ENCODE measurements at regions not wholly inside any gene's neighbourhood (a gene's known extent, or its start where the extent isn't known, plus 50 kb on each side); places are given as distances from the start of the nearest gene placed in this dataset.
"Not testable (repeated sequence)": the region's sequence is repeated elsewhere in the genome, so short reads cannot be mapped to it uniquely, and the experiment has no call there.

DNA sequence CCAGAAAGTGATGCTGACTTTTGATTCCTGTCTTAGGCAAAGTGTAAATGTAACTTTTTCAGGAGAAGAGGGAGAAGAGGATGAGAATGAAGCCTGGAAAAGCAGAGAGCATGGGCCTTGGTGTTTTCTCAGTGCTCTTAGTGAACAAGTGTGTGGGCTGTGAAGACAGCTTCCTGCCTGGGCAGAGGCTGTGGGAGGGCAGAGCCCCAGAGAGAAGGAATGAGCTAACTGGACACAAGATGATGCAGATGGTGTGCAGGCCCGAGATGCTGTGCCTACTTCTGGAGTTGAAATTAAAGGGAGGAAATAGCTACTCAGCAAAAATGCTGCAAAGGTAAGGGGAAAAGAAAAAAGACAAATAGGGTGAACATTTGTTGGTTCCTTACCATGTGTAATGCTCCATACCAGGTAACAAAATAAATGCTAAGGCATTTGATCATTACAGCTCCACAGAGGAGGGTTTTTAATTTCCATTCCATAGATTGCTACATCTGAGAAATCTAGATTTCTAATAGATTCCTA, 87.0 kb upstream of the CEP162 start:
- CTCF ChIA-PET: no interaction called here
- Mint-ChIP-seq H3K27ac (no peak overlapping the region), H3K27me3 (no peaks in the 10 kb centered on the region), H3K4me3 (no peak overlapping the region), H3K9me3 (no peaks in the 10 kb centered on the region), H3K4me1 (no peaks in the 10 kb centered on the region), H3K36me3 (ENCODE audit: low read depth) (no peaks in the 10 kb centered on the region)
- POLR2A ChIA-PET: no interaction called here
- DNase-seq: no peak

DNA sequence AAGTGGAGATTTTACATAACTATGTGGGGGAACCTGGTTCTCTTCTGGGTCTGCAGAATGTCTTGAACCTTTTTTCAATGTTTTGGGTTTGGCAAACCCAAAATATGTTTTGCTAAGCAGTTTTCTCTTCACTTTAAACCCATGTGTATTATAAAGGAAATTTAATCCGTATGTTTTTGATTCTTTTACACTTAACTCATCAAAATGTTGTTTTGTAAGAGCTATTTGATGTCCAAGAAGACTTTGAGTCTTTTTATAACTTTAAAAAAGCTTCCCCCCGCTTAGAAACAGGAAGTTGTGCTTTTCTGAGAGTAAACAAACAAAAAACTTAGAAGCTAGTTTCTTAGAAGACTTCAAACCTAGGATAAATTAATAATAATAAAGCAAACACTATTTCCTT, 81.9 kb upstream of the CEP162 start:
- Mint-ChIP-seq H3K9me3 (no peaks in the 10 kb centered on the region), H3K4me1 (no peaks in the 10 kb centered on the region), H3K4me3 (no peak overlapping the region), H3K36me3 (ENCODE audit: low read depth) (no peaks in the 10 kb centered on the region), H3K27me3 (peaks cover 1% of the 10 kb centered on the region), H3K27ac (no peak overlapping the region)
- POLR2A ChIA-PET: no interaction called here
- no peak for DNase-seq
- CTCF ChIA-PET: interaction anchor here (0.6 kb wide), 1 partner anchor 274 kb away, joined by 3 read pairs; no protein-coding TSS in a partner anchor

DNA sequence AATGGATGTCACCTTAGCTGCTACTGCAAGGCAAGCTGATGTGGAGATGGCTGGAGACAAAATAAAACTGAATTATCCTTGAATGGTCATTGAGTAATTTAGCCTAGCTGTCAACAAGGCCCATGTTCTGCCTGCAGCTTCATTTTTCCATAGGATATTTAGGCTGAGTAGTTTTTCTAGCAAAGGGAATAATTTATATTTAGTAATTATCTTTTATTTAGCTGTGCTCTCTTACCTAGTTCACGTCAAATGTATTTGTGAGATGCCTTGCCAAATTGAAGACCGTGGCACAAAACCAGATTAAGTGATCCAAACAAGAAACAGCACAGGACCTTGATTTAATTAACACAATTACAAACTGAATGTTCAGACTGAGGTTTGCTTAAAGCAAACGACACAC, 77.4 kb upstream of the CEP162 start:
- Mint-ChIP-seq H3K4me1 (no peaks in the 10 kb centered on the region), H3K27me3 (peaks cover 4% of the 10 kb centered on the region), H3K4me3 (no peak overlapping the region), H3K36me3 (ENCODE audit: low read depth) (no peaks in the 10 kb centered on the region), H3K9me3 (no peaks in the 10 kb centered on the region), H3K27ac (no peak overlapping the region)
- ChIA-PET CTCF (no interaction called here), POLR2A (no interaction called here)
- no peak for DNase-seq

DNA sequence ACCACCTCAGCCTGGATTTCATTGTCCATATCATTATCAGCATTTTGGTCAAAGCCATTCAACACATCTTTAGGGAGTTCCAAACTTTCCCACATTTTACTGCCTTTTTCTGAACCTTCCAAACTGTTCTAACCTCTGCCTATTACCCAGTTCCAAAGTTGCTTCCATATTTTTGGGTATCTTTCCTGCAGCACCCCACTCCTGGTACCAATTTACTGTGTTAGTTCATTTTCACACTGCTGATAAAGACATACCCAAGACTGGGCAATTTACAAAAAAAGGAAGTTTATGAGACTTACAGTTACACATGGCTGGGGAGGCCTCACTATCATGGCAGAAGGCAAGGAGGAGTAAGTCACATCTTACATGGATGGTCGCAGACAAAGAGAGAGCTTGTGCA, 63.6 kb upstream of the CEP162 start:
- H3K36me3 Mint-ChIP-seq (ENCODE audit: low read depth); H3K27me3 Mint-ChIP-seq; POLR2A ChIA-PET; CTCF ChIA-PET; DNase-seq; H3K4me1 Mint-ChIP-seq; H3K9me3 Mint-ChIP-seq; H3K27ac Mint-ChIP-seq; H3K4me3 Mint-ChIP-seq: not testable (repeated sequence)

DNA sequence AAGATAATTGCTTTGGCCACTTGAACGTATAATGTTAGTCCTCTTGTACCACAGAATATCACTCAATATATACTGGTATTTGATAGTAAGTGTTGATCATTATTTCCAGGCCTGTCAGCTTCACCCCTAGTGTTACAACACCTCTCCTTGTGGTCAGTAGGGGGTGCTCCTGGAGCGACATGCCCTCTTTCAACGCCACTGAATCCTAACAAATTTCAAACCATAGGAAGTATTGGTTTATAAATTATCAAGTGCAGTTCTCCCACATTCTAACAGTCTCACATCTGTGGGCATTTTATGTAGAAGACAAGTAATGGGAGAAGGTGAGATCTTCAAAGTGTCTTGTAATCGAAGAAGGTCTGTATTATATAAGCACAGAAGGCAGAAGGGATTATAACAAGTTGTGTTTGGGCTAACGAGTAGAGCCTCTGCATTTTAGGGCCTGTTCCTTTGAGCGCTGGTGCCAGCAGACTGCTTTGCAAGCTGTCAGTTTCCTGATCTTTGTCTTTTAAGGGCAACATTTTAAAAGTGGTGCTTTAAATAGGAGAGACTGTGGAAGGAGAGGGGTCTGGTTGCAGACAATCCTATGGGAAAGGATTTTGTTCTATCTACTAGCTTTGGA, 57.1 kb upstream of the CEP162 start:
- DNase-seq: no peak
- H3K27ac Mint-ChIP-seq: no peak overlapping the region
- no peak overlapping the region for H3K4me3 Mint-ChIP-seq
- no peaks in the 10 kb centered on the region for H3K4me1 Mint-ChIP-seq
- H3K9me3 Mint-ChIP-seq: peaks cover 3% of the 10 kb centered on the region
- ChIA-PET CTCF (no interaction called here), POLR2A (no interaction called here)
- H3K27me3 Mint-ChIP-seq: peaks cover 5% of the 10 kb centered on the region
- H3K36me3 Mint-ChIP-seq (ENCODE audit: low read depth): no peaks in the 10 kb centered on the region

DNA sequence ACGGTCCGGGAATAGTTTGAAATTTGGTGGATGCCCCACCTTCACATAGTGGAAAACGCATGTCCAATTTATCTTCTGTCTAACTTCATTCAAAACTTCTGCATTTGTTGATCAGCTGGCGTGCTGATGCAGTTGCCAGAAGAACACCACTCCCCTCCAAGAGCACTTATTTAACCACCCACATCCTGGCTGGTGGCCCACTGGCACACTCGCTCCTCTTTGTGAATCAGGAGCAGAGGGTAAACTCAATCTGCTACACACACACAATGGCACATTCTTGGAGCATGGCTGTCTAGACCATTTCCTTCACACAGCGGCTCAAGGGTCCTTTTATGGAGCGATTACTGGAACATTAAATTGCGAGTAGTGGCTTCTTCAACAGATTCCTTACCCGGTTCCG, 55.1 kb upstream of the CEP162 start:
- H3K27me3 Mint-ChIP-seq: peaks cover 5% of the 10 kb centered on the region
- H3K27ac Mint-ChIP-seq: no peak overlapping the region
- no peaks in the 10 kb centered on the region for H3K4me1 Mint-ChIP-seq
- DNase-seq: no peak
- POLR2A ChIA-PET: no interaction called here
- CTCF ChIA-PET: no interaction called here
- no peaks in the 10 kb centered on the region for H3K9me3 Mint-ChIP-seq
- H3K36me3 Mint-ChIP-seq (ENCODE audit: low read depth): no peaks in the 10 kb centered on the region
- H3K4me3 Mint-ChIP-seq: no peak overlapping the region

DNA sequence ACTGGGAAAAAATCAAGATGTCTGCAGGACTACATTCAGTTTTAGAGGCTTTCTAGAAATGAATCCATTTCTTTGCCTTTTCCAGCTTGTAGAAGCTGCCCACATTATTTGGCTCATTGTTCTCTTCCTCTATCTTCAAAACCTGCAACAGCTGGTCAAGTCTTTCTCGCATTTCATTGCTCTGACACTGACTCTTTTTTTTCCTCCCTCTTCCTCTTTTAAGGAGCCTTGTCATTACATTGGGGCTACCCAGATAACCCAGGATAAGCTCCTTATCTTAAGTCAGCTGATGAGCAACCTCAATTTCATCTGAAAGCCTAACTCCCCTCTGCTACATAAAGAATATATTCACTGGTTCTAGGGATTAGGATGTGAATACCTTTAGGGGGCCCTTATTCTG, 53.2 kb upstream of the CEP162 start:
- Mint-ChIP-seq H3K4me3 (no peak overlapping the region), H3K27me3 (peaks cover 5% of the 10 kb centered on the region), H3K27ac (no peak overlapping the region), H3K4me1 (no peaks in the 10 kb centered on the region), H3K36me3 (ENCODE audit: low read depth) (no peaks in the 10 kb centered on the region), H3K9me3 (no peaks in the 10 kb centered on the region)
- no peak for DNase-seq
- ChIA-PET CTCF (no interaction called here), POLR2A (no interaction called here)

DNA sequence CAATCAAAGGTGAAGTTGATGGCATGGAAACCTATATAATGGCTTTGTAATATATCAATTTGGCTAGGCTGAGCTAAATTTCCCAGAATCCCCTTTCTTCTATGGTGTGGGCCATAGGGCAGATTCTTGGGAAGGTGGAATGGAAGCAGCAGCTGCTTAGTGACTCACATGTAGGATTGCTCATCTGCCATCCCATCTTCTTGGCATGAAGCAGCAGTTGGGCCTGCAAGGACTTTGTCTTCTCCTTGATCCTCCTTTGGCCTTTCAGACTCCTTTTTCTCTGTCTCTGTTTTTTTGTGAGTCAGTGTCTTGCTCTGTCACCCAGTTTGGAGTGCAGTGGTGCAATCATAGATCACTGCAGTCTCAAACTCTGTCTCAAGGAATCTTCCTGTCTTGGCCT, 52.6 kb upstream of the CEP162 start:
- ChIA-PET POLR2A (no interaction called here), CTCF (no interaction called here)
- DNase-seq: no peak
- H3K36me3 Mint-ChIP-seq (ENCODE audit: low read depth): no peaks in the 10 kb centered on the region
- no peak overlapping the region for H3K4me3 Mint-ChIP-seq
- H3K9me3 Mint-ChIP-seq: no peaks in the 10 kb centered on the region
- H3K4me1 Mint-ChIP-seq: no peaks in the 10 kb centered on the region
- no peak overlapping the region for H3K27ac Mint-ChIP-seq
- H3K27me3 Mint-ChIP-seq: peaks cover 7% of the 10 kb centered on the region

DNA sequence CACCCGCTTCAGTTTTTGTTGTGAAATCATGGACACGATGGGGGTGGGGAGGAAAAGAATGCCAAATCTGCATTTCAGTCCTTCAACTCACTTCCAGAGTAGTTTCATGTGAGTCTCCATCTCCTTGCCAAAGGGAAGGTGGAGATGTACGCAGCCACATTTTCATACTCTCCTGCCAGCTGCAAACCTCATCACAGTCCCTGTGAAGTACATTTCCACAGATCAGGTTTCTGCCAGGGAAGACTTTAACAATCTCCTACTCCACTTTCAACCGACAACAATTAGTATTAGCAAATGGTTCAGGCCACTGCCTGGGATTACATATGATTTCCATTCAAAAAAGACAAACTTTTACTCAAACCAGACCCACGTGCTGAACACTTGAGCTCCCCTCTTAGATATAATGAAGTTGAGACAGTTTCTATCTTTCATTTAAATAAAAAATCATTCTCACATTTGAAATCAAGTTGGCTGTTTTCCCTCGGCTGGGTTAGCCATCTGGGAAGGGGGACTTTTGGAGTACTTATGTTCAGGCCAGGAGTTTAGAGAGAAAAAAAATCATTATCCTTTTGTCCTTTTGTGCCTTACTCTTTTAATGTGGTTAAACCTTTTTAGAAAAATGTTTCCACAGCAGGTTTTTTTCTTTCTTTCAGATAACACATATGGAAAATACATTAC, 51.0 kb upstream of the CEP162 start:
- Mint-ChIP-seq H3K9me3 (no peaks in the 10 kb centered on the region), H3K4me1 (no peaks in the 10 kb centered on the region), H3K36me3 (ENCODE audit: low read depth) (no peaks in the 10 kb centered on the region), H3K4me3 (no peak overlapping the region), H3K27me3 (peaks cover 7% of the 10 kb centered on the region), H3K27ac (no peak overlapping the region)
- ChIA-PET CTCF (no interaction called here), POLR2A (no interaction called here)
- DNase-seq: no peak
